GM21529 (cell line): ENCODE measurements at regions not wholly inside any gene's neighbourhood (a gene's known extent, or its start where the extent isn't known, plus 50 kb on each side); places are given as distances from the start of the nearest gene placed in this dataset.

ENCODE experiments used
- ATAC-seq: cut with Tn5 transposase; IDR thresholded peaks from one replicate; pipeline ENCODE4 v1.9.1; 2021; ENCODE audit not compliant: unreplicated experiment

DNA sequence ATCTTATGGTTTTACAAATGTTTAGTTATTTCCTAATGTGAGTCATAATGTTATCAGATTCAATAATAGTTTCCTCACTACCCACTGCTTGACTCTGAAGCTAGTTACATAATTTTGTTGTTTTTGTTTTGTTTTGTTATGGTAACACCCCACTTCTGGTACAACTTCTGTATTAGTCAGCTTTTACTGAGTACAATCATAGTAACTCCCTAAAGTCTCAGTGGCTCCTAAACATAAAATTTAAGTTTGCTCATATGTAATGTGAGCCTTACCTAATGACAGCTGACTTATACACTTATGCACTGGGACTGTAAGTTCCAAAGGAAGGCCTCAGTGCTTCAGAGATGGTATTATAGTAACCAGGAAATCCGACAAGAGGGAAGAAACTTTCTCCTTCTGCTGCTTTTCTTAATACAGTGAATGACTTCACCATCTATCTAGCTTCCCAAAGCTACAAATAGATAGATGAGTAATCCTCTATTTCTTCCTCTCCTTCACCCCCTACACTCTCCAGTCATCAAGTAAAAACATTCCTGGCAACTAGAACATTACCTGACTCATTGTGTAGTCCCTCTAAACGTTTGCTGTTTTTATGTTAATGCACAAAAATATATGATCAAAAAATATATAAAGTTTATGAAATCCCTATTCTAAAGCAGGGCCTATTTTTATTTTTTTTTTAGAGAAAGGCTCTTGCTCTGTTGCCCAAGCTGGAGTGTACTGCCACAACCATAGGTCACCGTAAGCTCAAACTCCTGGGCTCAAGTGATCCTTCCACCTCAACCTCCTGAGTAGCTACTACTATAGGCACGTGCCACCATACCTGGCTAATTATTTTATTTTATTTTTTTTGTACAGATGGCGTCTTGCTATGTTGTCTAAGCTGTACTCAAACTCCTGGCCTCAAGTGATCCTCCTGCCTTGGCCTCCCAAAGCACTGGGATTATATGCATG, 563.0 kb downstream of the SOX6 start:
- ATAC-seq, result no peak

- no peak for ATAC-seq
Observed at GRCh38 chr11:15794361-15795150, 561.8 kb downstream of the SOX6 start.

DNA sequence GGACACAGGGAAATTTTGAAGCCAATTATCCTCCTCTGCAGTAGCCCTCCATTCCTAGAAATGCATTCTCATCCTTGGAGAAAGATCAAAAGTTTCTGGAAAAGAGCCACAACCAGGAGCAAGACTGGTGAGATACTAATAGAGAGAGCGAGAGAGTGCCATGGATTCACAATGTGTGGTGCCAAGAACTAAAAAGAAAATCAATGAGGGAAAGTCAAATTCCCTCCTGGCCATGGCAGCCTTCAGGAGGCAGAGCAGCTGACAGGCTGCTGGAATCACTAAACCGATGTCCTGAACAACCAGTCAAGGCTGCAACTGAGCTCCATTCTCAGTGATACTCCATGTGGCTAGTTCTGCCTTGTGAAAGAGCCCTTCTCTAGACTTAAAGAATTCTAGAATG, 561.0 kb downstream of the SOX6 start:
- ATAC-seq, result no peak

DNA sequence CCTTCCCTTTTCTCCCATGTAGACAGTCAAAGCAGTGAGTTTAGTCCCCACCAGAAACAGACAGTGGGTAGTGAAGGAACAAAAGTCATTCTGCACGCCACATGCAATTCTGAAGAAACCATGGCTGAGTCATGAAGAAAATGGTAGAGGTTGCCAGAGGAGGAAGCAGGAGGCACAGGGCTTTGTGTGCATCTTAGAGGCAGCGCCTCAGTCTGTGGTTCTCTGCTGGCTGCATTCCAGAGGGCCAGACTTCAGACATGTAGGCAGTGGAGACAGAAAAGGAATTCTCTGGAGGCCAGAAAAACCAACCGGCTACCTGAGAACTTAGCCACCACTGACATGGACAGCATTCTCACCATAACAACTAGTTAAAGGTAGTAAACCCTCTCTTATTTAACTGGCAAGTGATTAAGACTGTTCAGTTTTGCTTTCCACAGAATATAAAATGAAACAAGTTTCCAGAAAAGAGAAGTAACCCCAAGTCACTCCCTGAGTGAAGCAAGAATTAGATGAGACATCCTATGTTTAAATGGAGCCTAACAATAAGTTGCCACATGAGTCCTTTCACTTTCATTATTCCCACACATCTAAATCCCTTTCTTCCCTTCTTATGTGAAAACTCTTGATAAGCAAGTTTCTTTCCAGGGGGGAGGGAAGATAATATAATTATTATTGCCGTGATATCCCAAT, 556.1 kb downstream of the SOX6 start:
- no peak for ATAC-seq

GRCh38 chr11:15801126-15801525, 555.2 kb downstream of the SOX6 start:
- ATAC-seq, result no peak

DNA sequence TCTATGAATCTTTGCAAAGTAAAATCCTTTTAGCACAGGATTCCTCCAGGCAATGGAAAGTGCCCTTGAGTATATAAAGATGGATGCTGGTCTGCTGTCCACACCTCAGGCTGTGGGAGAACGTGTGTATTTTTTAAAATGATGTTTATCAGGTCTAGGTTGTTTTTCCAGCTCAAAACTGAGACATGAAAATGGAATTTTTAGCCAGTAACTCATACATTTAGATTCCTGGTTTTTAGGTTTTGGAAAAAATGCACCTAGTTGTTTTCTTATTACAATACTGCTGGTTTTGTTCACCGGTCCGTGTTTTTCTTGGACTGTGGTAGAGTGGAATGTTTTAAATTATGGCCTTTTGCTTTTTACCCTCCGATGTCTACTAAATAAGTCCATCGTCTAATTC, 554.7 kb downstream of the SOX6 start:
- no peak for ATAC-seq

DNA sequence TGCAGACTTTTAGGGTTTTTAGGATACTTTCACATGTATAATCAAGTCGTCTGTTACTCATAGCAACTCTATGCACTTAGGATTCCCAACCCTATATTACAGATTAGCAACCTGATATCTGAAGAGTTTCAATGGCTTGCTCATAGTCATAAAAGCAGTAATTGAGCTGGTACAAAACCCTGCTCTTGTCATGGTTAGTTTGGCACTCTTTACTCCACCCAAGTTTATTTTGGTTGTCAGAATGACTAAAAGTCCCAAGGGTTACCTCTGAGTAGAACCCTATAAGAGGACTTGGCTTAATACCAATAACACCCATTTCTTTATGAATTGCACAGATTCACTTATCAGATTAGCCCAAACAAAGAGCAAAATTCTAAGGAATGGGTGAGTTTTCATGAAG, 550.6 kb downstream of the SOX6 start:
- ATAC-seq, result no peak

DNA sequence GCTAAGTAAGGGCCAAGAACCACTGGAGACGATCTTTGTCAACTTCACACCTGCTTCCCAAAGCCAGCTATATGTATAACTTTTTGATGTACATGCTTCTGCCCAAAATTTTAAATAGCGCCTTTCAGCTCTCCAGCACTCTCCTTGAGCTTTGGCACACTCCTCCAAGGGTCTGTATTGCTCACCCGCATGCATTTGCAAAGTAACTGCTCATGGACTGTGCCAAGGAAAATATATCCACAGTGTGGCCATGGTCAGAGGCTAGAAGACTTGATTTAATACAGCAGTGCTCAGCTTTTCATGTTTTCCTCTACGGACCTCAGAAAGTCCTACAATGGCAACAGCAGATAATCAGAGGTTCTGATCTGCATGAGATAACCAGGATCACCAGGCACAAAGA, 550.1 kb downstream of the SOX6 start:
- no peak for ATAC-seq

- no peak for ATAC-seq
Observed at GRCh38 chr11:15807827-15808226, 548.5 kb downstream of the SOX6 start.

GRCh38 chr11:15810082-15810481, 546.3 kb downstream of the SOX6 start:
- ATAC-seq, result no peak

- no peak for ATAC-seq
Observed at GRCh38 chr11:15810525-15810924, 545.8 kb downstream of the SOX6 start.

DNA sequence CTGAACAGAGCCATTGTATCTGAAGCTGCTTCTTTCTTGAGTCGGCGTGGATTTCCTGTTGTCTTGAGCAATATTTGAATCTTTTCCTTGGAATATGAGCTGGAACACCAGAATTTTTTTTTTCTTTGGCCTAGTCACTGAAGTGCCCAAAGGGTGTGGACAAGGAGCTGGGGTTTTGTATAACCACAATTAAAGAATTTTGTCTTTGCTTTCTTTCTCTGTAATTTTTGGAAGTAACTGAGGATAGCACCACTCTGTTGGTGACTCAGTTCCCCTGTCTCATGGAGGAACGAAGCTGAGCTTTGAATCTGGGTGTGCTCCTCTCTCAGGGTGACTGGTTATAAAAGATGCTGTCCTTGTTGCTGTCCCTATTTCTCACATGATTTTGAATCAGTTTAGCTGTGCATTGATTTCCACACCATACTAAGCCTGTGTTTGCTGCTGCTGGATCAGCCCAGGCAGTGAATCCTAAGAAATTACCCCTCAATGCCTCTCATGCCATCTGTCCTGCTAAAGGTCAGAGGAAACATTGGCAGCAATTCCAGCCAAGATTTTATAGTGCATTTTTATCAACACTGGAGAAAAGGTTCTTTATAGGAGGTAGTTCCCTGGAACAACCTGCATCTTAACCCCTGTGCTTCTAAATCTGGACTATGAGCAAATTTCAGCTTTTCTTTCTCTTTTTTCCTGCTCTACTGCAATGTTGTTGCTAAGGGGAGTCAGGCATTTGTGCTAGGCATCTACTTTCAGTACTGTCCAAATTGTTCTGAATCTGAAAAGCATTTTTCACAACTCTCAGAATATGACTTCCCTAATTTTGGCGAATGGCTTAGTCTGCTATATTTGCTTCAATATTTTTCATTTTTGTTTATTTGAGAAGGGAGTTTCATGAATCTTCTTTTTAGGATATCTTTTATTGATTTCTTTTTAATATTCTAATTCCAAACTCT, 540.8 kb downstream of the SOX6 start:
- ATAC-seq, result no peak

- no peak for ATAC-seq
Observed at GRCh38 chr11:15816260-15816871, 540.0 kb downstream of the SOX6 start.

GRCh38 chr11:15817001-15817400, 539.3 kb downstream of the SOX6 start:
- ATAC-seq, result no peak

GRCh38 chr11:15818132-15818842, 538.1 kb downstream of the SOX6 start:
- no peak for ATAC-seq

- peak; percentile 86 for ATAC-seq
Observed at GRCh38 chr11:15819679-15820286, 536.6 kb downstream of the SOX6 start.

DNA sequence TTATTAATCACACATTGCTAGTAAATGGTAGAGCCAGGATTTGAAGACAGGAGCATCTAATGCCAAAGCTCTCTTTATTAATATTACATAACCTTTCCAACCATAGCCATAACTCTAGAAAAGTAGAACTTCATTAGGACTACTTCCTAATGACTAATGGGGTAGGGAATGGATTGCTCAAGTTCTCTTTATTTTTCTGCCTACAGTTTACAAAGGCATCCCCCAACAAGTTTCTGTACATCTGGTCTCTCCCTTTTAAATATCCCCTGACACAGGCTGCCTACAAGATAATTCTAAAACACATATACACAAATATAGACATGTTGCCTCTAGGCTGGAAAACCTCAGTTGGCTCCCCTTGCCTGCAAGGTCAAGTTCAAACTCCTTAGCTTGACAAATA, 534.9 kb downstream of the SOX6 start:
- no peak for ATAC-seq

- no peak for ATAC-seq
Observed at GRCh38 chr11:15824060-15824459, 532.3 kb downstream of the SOX6 start.
